H1 (cell line): ENCODE measurements at regions not wholly inside any gene's neighbourhood (a gene's known extent, or its start where the extent isn't known, plus 50 kb on each side); places are given as distances from the start of the nearest gene placed in this dataset.
A peak's percentile ranks its signal among the peaks of the same experiment; 100 is the strongest.

Experiments used
- CTCF ChIA-PET: fragments of 300-600 bp; sonication (Branson Sonifier 250); formaldehyde crosslinking; loops from one replicate; lab custom pipeline; 2021; ENCODE audit not compliant: partially characterized antibody; lab: Charles Lee
- POLR2A ChIA-PET: fragments of 300-600 bp; sonication (Branson Sonifier 250); formaldehyde crosslinking; loops from one replicate; lab custom pipeline; 2021; ENCODE audit warnings: inconsistent platforms; ENCODE audit not compliant: partially characterized antibody; lab: Charles Lee
- DNase-seq, 2 experiments: peaks; one replicate each; pipeline versions ENCODE4 v3.0.0 to v3.0.0-alpha.2; 2010 to 2022; ENCODE audit warnings: low spot score in 2 of 2, low read depth in 1 of 2, mixed read lengths in 1 of 2
- FAIRE-seq: peaks from 2 replicates; lab custom pipeline; 2011; peaks lifted over from hg19 to GRCh38; lab: Jason Lieb, UNC
- H2AFZ ChIP-seq: 2 replicates; pipeline ENCODE4 v1.8.1; 2012; ENCODE audit warnings: low read length, inconsistent platforms
- H2AK5ac ChIP-seq: 2 replicates; pipeline ENCODE4 v1.6.1; 2013; ENCODE audit warnings: low read depth, low read length
- H2BK120ac ChIP-seq: replicated peaks from 2 replicates; pipeline ENCODE3; 2013; ENCODE audit warnings: low read depth, low read length, inconsistent platforms
- H2BK12ac ChIP-seq: 2 replicates; pipeline ENCODE4 v1.6.1; 2013; ENCODE audit warnings: low read depth, low read length
- H2BK15ac ChIP-seq: 2 replicates; pipeline ENCODE4 v1.6.1; 2013; ENCODE audit warnings: low read length
- H2BK20ac ChIP-seq: 2 replicates; pipeline ENCODE4 v1.6.1; 2013; ENCODE audit warnings: low read length
- H2BK5ac ChIP-seq: 2 replicates; pipeline ENCODE4 v1.6.1; 2013; ENCODE audit warnings: low read depth, low read length
- H3K14ac ChIP-seq: 2 replicates; pipeline ENCODE4 v1.6.1; 2013; ENCODE audit warnings: inconsistent platforms; ENCODE audit not compliant: insufficient read length
- H3K18ac ChIP-seq: 2 replicates; pipeline ENCODE4 v1.6.1; 2013; ENCODE audit warnings: low read length; ENCODE audit errors: extremely low read depth
- H3K23ac ChIP-seq: 2 replicates; pipeline ENCODE4 v1.6.1; 2013; ENCODE audit warnings: inconsistent platforms; ENCODE audit not compliant: insufficient read length
- H3K23me2 ChIP-seq: 2 replicates; pipeline ENCODE4 v1.6.1; 2013; ENCODE audit warnings: low read depth, low read length
- H3K27ac ChIP-seq: 2 replicates; pipeline ENCODE4 v1.6.1; 2011; ENCODE audit warnings: low read depth, low read length, inconsistent platforms
- H3K27me3 ChIP-seq, 4 experiments: replicated peaks in 1 of 4; 1 replicate in 1 of 4; 2 replicates in 3 of 4; pipeline versions ENCODE4 v1.6.1 to v1.8.1; 2011 to 2013; ENCODE audit warnings: low read length in 3 of 4, mild to moderate bottlenecking in 3 of 4, inconsistent platforms in 2 of 4, mixed read lengths in 2 of 4, moderate library complexity in 1 of 4; ENCODE audit not compliant: control insufficient read depth in 3 of 4, insufficient read depth in 3 of 4; ENCODE audit errors: extremely low read depth in 1 of 4
- H3K36me3 ChIP-seq, 4 experiments: 2 replicates each; pipeline versions ENCODE4 v1.6.1 to v1.8.1; 2011 to 2013; ENCODE audit warnings: mild to moderate bottlenecking in 4 of 4, low read length in 3 of 4, moderate library complexity in 2 of 4, control low read depth in 1 of 4, inconsistent platforms in 1 of 4; ENCODE audit not compliant: insufficient read depth in 4 of 4, control insufficient read depth in 2 of 4
- H3K4ac ChIP-seq: replicated peaks from 2 replicates; pipeline ENCODE3; 2013; ENCODE audit warnings: low read length, low read depth, mixed read lengths, inconsistent platforms; ENCODE audit not compliant: insufficient read length
- H3K4me1 ChIP-seq, 4 experiments: replicated peaks in 1 of 4; 1 replicate in 1 of 4; 2 replicates in 3 of 4; pipeline versions ENCODE4 v1.6.1 to v1.8.1; 2011 to 2013; ENCODE audit warnings: low read length in 3 of 4, inconsistent platforms in 2 of 4, mixed read lengths in 1 of 4; ENCODE audit not compliant: insufficient read depth in 4 of 4, control insufficient read depth in 3 of 4
- H3K4me2 ChIP-seq, 2 experiments: 2 replicates each; pipeline versions ENCODE4 v1.6.1 to v1.8.1; 2011 to 2013; ENCODE audit warnings: low read depth in 2 of 2, low read length in 2 of 2, control low read depth in 1 of 2, inconsistent platforms in 1 of 2, mild to moderate bottlenecking in 1 of 2; ENCODE audit not compliant: insufficient read depth in 1 of 2
- H3K4me3 ChIP-seq, 4 experiments: fragments of 200-600, 300-600 bp in 1 of 4; sonication (generic), shearing (Covaris generic), sonication (Bioruptor Twin) in 1 of 4; 2 replicates each; pipeline versions ENCODE4 v1.5.1 to v1.8.1; 2011 to 2016; ENCODE audit warnings: low read length in 4 of 4, low read depth in 3 of 4, control low read depth in 2 of 4, inconsistent platforms in 2 of 4, mild to moderate bottlenecking in 2 of 4, mixed read lengths in 1 of 4, moderate library complexity in 1 of 4; ENCODE audit not compliant: insufficient read depth in 2 of 4; ENCODE audit errors: extremely low read depth in 1 of 4
- H3K56ac ChIP-seq: replicated peaks from 2 replicates; pipeline ENCODE3; 2013; ENCODE audit warnings: low read depth, mild to moderate bottlenecking, mixed read lengths, low read length, inconsistent platforms; ENCODE audit not compliant: insufficient read length
- H3K79me1 ChIP-seq: 2 replicates; pipeline ENCODE4 v1.6.1; 2013; ENCODE audit warnings: low read depth, low read length, control low read depth
- H3K79me2 ChIP-seq, 2 experiments: 2 replicates each; pipeline versions ENCODE4 v1.6.1 to v1.8.1; 2012 to 2013; ENCODE audit warnings: low read length in 2 of 2, mild to moderate bottlenecking in 2 of 2, inconsistent platforms in 1 of 2; ENCODE audit not compliant: insufficient read depth in 2 of 2, control insufficient read depth in 1 of 2
- H3K9ac ChIP-seq, 4 experiments: replicated peaks in 1 of 4; 1 replicate in 1 of 4; 2 replicates in 3 of 4; pipeline versions ENCODE4 v1.6.1 to v1.8.1; 2011 to 2013; ENCODE audit warnings: low read depth in 3 of 4, low read length in 3 of 4, control low read depth in 2 of 4, mild to moderate bottlenecking in 2 of 4, moderate library complexity in 2 of 4, inconsistent platforms in 1 of 4; ENCODE audit errors: extremely low read depth in 1 of 4
- H3K9me3 ChIP-seq, 2 experiments: 2 replicates each; pipeline versions ENCODE4 v1.6.1 to v1.8.1; 2012 to 2013; ENCODE audit warnings: mild to moderate bottlenecking in 2 of 2, moderate library complexity in 2 of 2, control low read depth in 1 of 2, inconsistent platforms in 1 of 2, low read depth in 1 of 2, low read length in 1 of 2, mixed read lengths in 1 of 2; ENCODE audit not compliant: insufficient read depth in 2 of 2
- H4K20me1 ChIP-seq, 2 experiments: replicated peaks in 1 of 2; 2 replicates each; pipeline versions ENCODE3 to v1.8.1; 2011 to 2013; ENCODE audit warnings: inconsistent platforms in 2 of 2, low read length in 2 of 2, mild to moderate bottlenecking in 1 of 2; ENCODE audit not compliant: insufficient read depth in 2 of 2, control insufficient read depth in 1 of 2
- H4K5ac ChIP-seq: 2 replicates; pipeline ENCODE4 v1.6.1; 2013; ENCODE audit warnings: low read length, low read depth, mixed read lengths, inconsistent platforms; ENCODE audit not compliant: insufficient read length
- H4K8ac ChIP-seq: 2 replicates; pipeline ENCODE4 v1.8.0; 2013; ENCODE audit warnings: mild to moderate bottlenecking, moderate library complexity, low read length, inconsistent platforms; ENCODE audit not compliant: insufficient read depth; ENCODE audit errors: extremely low read depth
- H4K91ac ChIP-seq: replicated peaks from 2 replicates; pipeline ENCODE3; 2013; ENCODE audit warnings: low read length, mixed read lengths, inconsistent platforms; ENCODE audit not compliant: insufficient read length
- CHD1 ChIP-seq: IDR thresholded peaks from 2 replicates; pipeline ENCODE4 v1.6.1; 2012; ENCODE audit warnings: low read depth, low read length, improper control_type of control experiment
- CTBP2 ChIP-seq: IDR thresholded peaks from 2 replicates; pipeline ENCODE4 v1.7.0; 2011; ENCODE audit warnings: borderline replicate concordance, mild to moderate bottlenecking, moderate library complexity, mixed read lengths, low read length; ENCODE audit not compliant: insufficient read depth, insufficient read length
- EGR1 ChIP-seq: IDR thresholded peaks from 2 replicates; pipeline ENCODE4 v1.6.1; 2011; ENCODE audit warnings: low read depth, low read length, borderline replicate concordance
- MAFK ChIP-seq: IDR thresholded peaks from 2 replicates; pipeline ENCODE4 v1.6.1; 2012; ENCODE audit warnings: low read depth, mild to moderate bottlenecking, improper control_type of control experiment, low read length
- POLR2AphosphoS5 ChIP-seq: IDR thresholded peaks from 2 replicates; pipeline ENCODE4 v1.6.1; 2011; ENCODE audit warnings: low read depth, low read length
- TAF1 ChIP-seq: IDR thresholded peaks from 2 replicates; pipeline ENCODE4 v1.6.1; 2011; ENCODE audit warnings: mild to moderate bottlenecking, low read depth, low read length
- WGBS, 2 experiments: shearing (Covaris generic) in 1 of 2; methylation state at CpG; one replicate each; pipeline versions ENCODE4 v1.1.6 to v1.1.7; 2013 to 2015; ENCODE audit warnings: low lambda C conversion rate in 2 of 2, mixed read lengths in 2 of 2, inconsistent platforms in 1 of 2, low coverage in 1 of 2, missing lambda C conversion rate in 1 of 2; ENCODE audit not compliant: insufficient replicate concordance in 2 of 2, insufficient coverage in 1 of 2, insufficient read length in 1 of 2; ENCODE audit errors: extremely low coverage in 1 of 2, missing lambda C conversion rate in 1 of 2; 5-methylcytosine and 5-hydroxymethylcytosine counted together

- 94% methylated on average over 13 of the region's 13 CpGs; no CpG with 5 or more reads in 1 of the 2 experiments for WGBS, 2 experiments
- no peak overlapping the region; the same call in 1 of the 2 replicates for H2BK5ac ChIP-seq
- no peak overlapping the region for H3K14ac ChIP-seq
- H4K20me1 ChIP-seq, result no peaks in the 10 kb centered on the region
- DNase-seq, result peak in 1 of 2 experiments; percentile 22
- H3K27ac ChIP-seq, result no peak overlapping the region
- no peak overlapping the region for H4K5ac ChIP-seq
- no peaks in the 10 kb centered on the region for H3K79me1 ChIP-seq
- H3K9me3 ChIP-seq, result no peaks in the 10 kb centered on the region; a peak in 1 of 4 replicates
- no peaks in the 10 kb centered on the region for H3K27me3 ChIP-seq
- no peak overlapping the region for H3K4me3 ChIP-seq
- CTCF ChIA-PET, result interaction anchor here (1.2 to 3.7 kb wide), 3 partner anchors 18 to 171 kb away, joined by 3 to 12 read pairs (median 4); no protein-coding TSS in a partner anchor
- H3K79me2 ChIP-seq, result no peaks in the 10 kb centered on the region
- H4K91ac ChIP-seq, result no peak overlapping the region
- POLR2A ChIA-PET, result no interaction called here
- H3K9ac ChIP-seq, result no peak overlapping the region
- H3K36me3 ChIP-seq, result no peaks in the 10 kb centered on the region
- no peak overlapping the region for H3K56ac ChIP-seq
- no peaks in the 10 kb centered on the region for H3K4me1 ChIP-seq
- no peak for TF ChIP-seq CTBP2
- no peak for TF ChIP-seq MAFK
- no peak for TF ChIP-seq EGR1
- no peak for TF ChIP-seq CHD1
- TF ChIP-seq TAF1, result no peak
- no peak for TF ChIP-seq POLR2AphosphoS5
- TF ChIP-seq, all 59 proteins: peak for 0
- Histone ChIP-seq H2BK15ac (no peak overlapping the region), H3K23me2 (no peaks in the 10 kb centered on the region), H2BK120ac (no peak overlapping the region), H2BK20ac (no peak overlapping the region), H4K8ac (no peak overlapping the region), H3K23ac (no peak overlapping the region), H2AFZ (no peak overlapping the region; the same call in 1 of the 2 replicates), H2AK5ac (no peak overlapping the region), H2BK12ac (no peak overlapping the region), H3K18ac (no peak overlapping the region), H3K4ac (no peak overlapping the region), H3K4me2 (no peak overlapping the region)
- no peak for FAIRE-seq
These were observed 308.7 kb upstream of the DIO3 start for GRCh38 chr14:101252443-101253214.
